ENCODE measurements at regions not wholly inside any gene's neighbourhood (a gene's known extent, or its start where the extent isn't known, plus 50 kb on each side); places are given as distances from the start of the nearest gene placed in this dataset.

GRCh38 chr13:80265348-80265747, 75.6 kb downstream of the SPRY2 start:
- no peaks in the 10 kb centered on the region for H3K4me1 ChIP-seq (ENCODE audit: control insufficient read depth in 4 of 4, insufficient read depth in 4 of 4, low read length in 3 of 4)
- H3K36me3 ChIP-seq (ENCODE audit: control insufficient read depth in 4 of 4, insufficient read depth in 3 of 4, low read depth in 1 of 4, low read length in 3 of 4): no peaks in the 10 kb centered on the region
- no peaks in the 10 kb centered on the region for H3K27me3 ChIP-seq (ENCODE audit: control insufficient read depth in 4 of 4, insufficient read depth in 4 of 4, low read length in 3 of 4)
- no peak for DNase-seq (ENCODE audit: low spot score)
- H3K9me3 ChIP-seq (ENCODE audit: control insufficient read depth in 4 of 4, low read length in 3 of 4): peaks cover 0 to 2% (median 0%) of the 10 kb centered on the region in 4 donors
- H3K4me3 ChIP-seq (ENCODE audit: low read depth in 1 of 3, low read length in 3 of 3): no peak overlapping the region
- H3K27ac ChIP-seq (ENCODE audit: low read depth in 1 of 2, low read length in 2 of 2): no peak overlapping the region
- TF ChIP-seq HNF4G (IDR thresholded peaks at IDR 0.05): no peak
- TF ChIP-seq YY1 (IDR thresholded peaks at IDR 0.05): no peak
- TF ChIP-seq TAF1 (conservative IDR thresholded peaks at IDR 0.05): no peak
- TF ChIP-seq, protein P1, sequence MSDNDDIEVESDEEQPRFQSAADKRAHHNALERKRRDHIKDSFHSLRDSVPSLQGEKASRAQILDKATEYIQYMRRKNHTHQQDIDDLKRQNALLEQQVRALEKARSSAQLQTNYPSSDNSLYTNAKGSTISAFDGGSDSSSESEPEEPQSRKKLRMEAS (IDR thresholded peaks at IDR 0.05): no peak
- no peak for TF ChIP-seq JUND (IDR thresholded peaks at IDR 0.05)
- no peak for TF ChIP-seq EGR1 (IDR thresholded peaks at IDR 0.05; ENCODE audit: low read depth in 2 of 2)
- TF ChIP-seq SP1 (IDR thresholded peaks at IDR 0.05): no peak
- TF ChIP-seq, protein P2, sequence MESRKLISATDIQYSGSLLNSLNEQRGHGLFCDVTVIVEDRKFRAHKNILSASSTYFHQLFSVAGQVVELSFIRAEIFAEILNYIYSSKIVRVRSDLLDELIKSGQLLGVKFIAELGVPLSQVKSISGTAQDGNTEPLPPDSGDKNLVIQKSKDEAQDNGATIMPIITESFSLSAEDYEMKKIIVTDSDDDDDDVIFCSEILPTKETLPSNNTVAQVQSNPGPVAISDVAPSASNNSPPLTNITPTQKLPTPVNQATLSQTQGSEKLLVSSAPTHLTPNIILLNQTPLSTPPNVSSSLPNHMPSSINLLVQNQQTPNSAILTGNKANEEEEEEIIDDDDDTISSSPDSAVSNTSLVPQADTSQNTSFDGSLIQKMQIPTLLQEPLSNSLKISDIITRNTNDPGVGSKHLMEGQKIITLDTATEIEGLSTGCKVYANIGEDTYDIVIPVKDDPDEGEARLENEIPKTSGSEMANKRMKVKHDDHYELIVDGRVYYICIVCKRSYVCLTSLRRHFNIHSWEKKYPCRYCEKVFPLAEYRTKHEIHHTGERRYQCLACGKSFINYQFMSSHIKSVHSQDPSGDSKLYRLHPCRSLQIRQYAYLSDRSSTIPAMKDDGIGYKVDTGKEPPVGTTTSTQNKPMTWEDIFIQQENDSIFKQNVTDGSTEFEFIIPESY (IDR thresholded peaks at IDR 0.05): no peak
- no peak for TF ChIP-seq REST (IDR thresholded peaks at IDR 0.05)
- no peak for TF ChIP-seq RAD21 (IDR thresholded peaks at IDR 0.05)
- TF ChIP-seq FOXA2 (IDR thresholded peaks at IDR 0.05): no peak
- TF ChIP-seq RXRA (IDR thresholded peaks at IDR 0.05): no peak
- TF ChIP-seq GABPA (IDR thresholded peaks at IDR 0.05 in 1 of 2, conservative IDR thresholded peaks at IDR 0.05 in 1 of 2): no peak
- no peak for TF ChIP-seq NR2F2 (IDR thresholded peaks at IDR 0.05)
- no peak for TF ChIP-seq ATF3 (IDR thresholded peaks at IDR 0.05)
- no peak for TF ChIP-seq CTCF (IDR thresholded peaks at IDR 0.05; ENCODE audit: low read depth, low read length, missing input control)
- WGBS: 84% methylated on average over 1 of the region's 1 CpG
- no peak overlapping the region for H3K9ac ChIP-seq (ENCODE audit: low read depth in 1 of 2, low read length in 2 of 2)

Data from liver (tissue), 8 donors.